LHCN-M2 (cell line): ENCODE measurements at regions not wholly inside any gene's neighbourhood (a gene's known extent, or its start where the extent isn't known, plus 50 kb on each side); places are given as distances from the start of the nearest gene placed in this dataset.
A peak's percentile ranks its signal among the peaks of the same experiment; 100 is the strongest.
"Not testable (repeated sequence)": the region's sequence is repeated elsewhere in the genome, so short reads cannot be mapped to it uniquely, and the experiment has no call there.

Experiments
- DNase-seq: peaks from one replicate; pipeline ENCODE4 v3.0.0-alpha.2; 2012; ENCODE audit warnings: low read depth

DNA sequence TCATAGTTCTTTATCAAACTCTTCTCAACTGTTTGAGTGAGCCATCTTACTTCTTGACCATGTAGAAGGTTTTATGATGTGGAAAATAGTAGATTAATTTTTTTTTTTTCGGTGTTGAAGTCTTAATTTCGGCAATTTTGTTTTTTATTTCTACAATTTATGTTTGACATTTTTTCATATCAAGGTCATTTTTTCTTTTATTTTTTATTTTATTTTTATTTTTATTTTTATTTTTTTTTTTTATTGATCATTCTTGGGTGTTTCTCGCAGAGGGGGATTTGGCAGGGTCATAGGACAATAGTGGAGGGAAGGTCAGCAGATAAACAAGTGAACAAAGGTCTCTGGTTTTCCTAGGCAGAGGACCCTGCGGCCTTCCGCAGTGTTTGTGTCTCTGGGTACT is 203.8 kb upstream of the CBLB start:
- not testable (repeated sequence) for DNase-seq

- DNase-seq: not testable (repeated sequence)
Observed at GRCh38 chr3:106073806-106074205, 205.0 kb upstream of the CBLB start.

GRCh38 chr3:106075731-106076130 is 206.9 kb upstream of the CBLB start:
- not testable (repeated sequence) for DNase-seq

DNA sequence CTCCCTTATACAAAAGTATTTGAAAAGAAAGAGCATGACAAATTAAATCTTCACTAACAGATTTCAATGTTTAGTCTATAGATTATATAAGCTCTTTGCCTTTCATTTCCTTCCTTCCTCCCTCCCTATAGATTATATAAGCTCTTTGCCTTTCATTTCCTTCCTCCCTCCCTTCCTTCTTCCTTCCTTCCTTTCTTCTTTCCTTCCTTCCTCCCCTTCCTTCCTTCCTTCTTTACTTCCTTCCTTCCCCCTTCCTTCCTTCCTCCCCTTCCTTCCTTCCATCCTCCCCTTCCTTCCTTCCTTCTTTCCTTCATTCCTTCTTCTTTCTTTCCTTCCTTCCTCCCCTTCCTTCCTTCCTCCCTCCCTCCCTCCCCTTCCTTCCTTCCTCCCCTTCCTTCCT is 209.8 kb upstream of the CBLB start:
- no peak for DNase-seq

DNA sequence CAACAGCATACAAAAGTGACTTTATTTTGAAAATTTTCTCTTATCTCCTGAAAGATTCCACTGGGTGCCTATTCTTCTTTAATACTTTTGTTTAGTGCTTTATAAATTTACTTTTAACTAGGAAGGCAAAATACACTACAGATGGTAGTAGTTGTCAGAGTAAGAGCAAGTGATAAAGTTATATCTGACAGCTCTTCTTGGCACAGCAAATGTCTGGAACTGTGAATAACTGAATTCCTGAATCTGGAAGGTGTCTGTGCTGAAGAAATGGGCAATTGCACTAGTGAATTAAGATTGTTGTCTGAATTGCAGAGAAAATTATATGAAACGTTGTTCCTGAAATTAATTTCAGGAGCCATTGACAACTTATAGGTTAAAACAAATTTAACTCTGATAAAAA is 213.8 kb upstream of the CBLB start:
- DNase-seq: no peak

DNA sequence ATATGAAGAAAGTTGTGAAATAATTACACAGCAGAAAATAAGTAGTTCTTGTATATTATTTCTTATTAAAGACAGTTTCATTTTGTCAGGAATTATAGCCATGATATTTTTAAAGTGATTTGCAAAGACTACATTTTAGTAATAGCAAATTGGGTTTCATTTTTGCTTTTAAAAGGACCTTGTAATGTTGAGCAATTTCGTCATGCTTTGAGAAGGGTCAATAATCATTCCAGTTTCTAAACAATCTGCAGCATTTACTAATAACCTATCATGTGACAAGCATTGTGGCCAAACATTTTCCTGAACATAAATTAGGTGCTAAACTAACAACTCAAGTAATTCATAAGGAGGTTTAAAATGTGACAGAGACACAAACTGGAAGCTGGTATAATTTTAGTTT is 214.4 kb upstream of the CBLB start:
- DNase-seq: no peak

GRCh38 chr3:106083854-106084253 is 215.0 kb upstream of the CBLB start:
- no peak for DNase-seq

DNA sequence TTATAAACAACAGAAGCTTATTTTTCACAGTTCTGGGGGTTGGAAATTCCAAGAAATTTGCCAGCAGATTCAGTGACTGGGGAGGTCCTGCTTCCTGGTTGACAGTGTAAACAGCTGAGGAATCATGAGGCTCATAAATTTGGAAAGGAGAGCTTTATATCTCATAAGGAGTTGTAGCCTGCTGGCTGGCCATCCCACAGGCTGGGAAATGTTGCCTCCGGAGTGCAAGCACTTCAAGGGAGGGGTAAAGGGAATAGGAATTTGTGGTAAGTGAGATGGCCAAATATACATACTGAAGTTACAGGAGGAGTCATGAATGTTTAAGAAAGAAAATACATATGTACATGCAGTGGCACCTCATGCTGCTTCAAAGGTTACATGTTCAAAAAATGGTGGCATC is 217.2 kb upstream of the CBLB start:
- DNase-seq: no peak

DNA sequence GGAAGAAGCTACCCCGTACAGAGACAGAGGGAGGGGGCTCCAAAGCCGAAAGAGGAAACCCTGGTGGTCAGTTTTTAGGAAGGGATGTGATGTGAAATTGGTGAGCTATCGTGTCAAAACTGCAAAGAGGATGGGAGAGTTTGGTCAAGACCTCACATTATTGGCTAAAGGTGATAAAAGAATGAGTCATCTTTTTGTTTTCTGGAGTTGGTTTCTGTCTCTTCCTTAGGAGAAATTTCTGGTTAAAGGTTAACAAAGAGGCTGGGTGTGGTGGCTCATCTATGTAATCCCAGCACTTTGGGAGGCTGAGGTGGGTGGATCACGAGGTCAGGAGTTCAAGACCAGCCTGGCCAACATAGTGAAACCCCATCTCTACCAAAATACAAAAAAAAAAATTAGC is 217.8 kb upstream of the CBLB start:
- DNase-seq: no peak

- DNase-seq: no peak
Observed at GRCh38 chr3:106088304-106088703, 219.5 kb upstream of the CBLB start.

- DNase-seq: no peak
Observed at GRCh38 chr3:106088899-106089298, 220.1 kb upstream of the CBLB start.

DNA sequence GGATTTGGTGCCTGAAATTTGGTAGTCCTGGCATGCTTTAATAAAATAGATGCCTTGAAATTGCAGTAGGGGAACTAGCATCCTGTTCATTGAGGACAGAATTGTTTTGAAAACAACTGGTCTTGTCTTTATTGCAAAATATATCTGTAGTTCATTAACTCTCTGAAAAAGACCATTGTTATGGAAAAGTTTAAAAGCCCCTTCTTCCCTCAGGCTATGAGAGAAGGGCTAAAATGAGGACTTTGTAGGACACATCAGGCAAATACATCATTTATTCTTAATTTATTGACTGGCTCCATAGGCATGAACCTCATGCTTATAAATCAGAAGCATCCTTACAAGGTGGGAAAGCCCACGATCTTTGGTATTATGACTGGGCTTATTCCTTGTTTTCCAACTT is 221.0 kb upstream of the CBLB start:
- no peak for DNase-seq

DNA sequence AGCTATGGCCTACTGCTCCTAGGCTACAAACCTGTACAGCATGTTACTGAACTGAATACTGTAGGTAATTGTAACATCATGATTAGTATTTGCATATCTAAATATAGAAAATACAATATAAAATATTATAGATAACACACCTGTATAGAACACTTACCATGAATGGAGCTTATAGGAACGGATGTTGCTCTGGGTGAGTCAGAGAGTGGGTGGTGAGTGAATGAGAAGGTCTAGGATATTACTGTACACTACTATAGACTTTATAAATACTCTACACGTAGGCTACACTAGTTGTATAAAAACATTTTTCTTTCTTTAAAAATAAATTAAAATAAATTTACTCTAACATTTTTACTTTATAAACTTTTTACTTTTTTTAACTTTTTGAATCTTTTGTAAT is 224.0 kb upstream of the CBLB start:
- no peak for DNase-seq

DNA sequence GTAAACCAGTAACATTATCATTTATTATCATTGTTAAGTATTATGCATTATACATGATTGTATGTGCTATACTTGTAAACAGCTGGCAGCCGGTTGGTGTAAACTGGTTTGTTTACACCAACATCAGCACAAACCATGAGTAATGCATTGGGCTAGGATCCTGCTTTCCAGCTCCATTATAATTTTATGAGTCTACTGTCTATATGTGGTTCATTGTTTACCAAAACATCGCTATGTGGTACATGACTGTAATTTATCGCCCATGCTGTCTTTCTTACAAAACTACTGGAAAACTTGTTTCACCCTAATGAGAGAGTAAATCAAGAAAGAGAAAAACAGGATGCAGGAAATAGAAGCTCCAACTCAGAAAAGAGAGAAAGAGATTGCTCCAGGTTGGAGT is 224.8 kb upstream of the CBLB start:
- no peak for DNase-seq

DNA sequence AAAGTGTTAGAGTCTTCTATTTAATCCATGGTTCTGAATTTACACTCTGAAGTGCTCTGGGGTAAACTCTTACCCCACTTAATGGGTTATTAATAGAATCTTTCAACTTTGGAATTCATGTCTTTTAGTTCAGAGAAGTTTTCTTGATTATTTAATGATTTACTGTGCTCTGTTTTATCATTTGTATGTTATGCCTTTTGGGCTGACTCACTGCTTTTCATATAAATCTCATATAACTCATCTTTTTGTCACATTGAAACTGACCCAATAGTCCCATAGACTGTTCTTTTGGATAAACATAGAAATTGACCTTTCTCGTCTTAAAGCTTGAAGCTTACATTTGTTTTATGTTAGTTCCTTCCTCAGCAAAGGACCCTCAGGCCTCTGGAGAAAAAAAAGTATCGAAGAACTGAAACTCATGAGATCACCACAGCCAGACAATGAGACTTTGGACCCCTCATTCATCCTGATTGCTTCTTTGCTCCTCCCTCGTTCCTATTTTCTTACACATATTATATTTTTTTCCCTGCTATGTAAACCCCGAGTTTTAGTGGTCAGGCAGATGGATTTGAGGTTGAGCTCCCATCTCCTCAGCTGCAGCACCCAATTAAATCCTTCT is 229.1 kb upstream of the CBLB start:
- DNase-seq: no peak

GRCh38 chr3:106103383-106103782 is 234.6 kb upstream of the CBLB start:
- DNase-seq: no peak

DNA sequence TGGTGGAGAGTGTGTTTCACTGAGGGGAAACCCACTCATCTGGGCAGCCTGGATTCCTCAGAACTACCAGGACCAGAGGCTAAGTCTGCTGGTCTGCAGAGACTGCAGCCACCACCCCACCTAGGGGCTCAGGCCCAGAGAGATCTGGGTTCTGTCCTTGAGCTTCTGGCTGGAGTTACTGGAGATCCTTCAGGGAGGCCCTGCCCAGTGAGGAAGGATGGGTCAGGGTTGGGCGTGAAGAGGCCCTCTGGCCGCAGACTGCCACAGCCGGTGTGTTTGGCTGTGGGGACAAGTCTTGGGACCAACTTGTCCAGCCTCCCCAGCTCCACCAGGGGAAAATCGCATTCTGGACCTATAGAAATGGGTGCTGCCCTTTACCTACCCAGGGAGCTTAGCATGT is 235.3 kb upstream of the CBLB start:
- DNase-seq: no peak

- DNase-seq: no peak
Observed at GRCh38 chr3:106108925-106109324, 240.1 kb upstream of the CBLB start.

DNA sequence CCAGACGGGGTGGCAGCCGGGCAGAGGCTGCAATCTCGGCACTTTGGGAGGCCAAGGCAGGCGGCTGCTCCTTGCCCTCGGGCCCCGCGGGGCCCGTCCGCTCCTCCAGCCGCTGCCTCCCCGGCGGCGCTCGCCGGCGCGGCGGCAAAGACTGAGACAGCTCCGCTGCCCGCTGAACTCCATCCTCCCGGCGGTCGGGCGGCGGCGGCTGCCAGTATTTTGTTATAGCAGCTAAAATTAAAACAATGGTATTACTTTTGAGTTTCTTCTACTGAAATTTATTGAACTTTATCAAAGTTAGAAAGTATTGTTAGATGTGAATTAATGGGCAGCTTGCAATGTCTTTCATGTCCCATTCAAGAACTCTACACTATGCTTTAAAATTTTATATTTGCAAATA is 243.7 kb upstream of the CBLB start:
- not testable (repeated sequence) for DNase-seq

- peak; percentile 52 for DNase-seq
Observed at GRCh38 chr3:106113747-106114146, 244.9 kb upstream of the CBLB start.

GRCh38 chr3:106114220-106114619 is 245.4 kb upstream of the CBLB start:
- peak; percentile 53 for DNase-seq

DNA sequence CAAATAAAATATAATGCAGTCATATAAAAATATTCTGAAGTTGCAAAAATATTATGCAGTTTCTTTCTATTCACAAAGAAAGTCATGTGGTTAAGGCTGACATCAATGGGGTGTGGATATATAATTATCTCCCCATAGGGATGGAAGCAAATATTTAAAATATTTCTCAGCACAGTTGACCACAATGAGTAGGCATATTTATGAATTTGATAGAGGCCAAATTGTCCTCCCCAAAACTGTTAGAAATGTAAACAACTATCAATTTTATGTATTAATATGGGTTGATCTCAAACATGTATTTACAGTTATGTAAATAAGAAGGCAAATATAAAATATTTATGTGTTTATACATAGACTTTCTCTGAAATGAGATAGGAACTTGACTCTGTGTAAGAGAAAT is 246.0 kb upstream of the CBLB start:
- peak; percentile 60 for DNase-seq

DNA sequence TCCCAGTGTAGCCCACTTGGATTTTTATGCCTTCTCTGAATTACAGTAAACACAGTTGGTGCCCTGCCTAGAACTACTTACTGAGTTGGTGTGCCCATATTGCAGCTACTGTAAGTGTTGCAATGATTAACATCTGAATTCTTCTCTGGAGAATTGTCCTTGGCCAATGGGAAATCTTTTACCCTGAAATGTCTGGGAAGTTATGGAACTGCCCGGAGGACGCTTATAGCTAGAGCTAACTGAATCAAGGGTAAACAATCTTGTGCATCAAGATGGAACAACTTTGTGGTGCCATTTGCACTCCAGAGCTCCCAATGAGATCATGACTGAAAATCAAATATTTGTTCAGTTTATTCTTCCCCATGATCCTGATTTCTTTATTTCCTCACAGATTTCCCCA is 246.7 kb upstream of the CBLB start:
- no peak for DNase-seq

DNA sequence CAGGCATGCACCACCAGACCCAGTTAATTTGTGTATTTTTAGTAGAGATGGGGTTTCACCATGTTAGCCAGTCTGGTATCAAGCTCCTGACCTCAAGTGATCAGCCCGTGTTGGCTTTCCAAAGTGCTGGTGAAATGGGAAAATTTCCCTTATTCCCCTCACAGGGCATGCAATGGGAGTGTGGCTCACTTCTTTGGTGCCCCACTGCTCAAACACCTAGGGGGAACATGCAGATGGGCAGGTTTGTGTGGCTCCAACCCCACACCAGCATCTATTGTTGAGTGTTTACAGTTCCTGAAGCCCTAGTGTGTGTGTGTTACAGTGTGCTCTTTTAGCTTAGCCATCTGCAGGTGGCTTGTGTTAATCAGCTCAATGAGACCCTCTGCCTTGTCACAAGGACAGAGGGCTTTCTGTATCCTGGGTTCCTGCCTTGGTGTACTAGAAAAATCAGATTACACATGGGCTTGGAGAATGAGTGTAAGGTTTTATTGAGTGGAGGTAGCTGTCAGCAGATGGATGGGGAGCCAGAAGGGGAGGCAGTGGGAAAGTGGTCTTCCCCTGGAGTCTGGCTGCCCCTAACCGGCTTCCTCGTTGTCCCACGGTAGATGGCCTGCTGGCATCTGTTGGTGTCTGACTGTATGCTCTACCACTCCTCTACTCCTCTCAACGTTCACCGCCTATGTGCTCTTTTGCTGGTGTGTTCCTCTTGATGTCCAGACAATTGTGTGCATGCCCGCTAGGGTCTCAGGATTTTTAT is 248.1 kb upstream of the CBLB start:
- DNase-seq: no peak
